H1 (cell line): ENCODE measurements at regions not wholly inside any gene's neighbourhood (a gene's known extent, or its start where the extent isn't known, plus 50 kb on each side); places are given as distances from the start of the nearest gene placed in this dataset.
"Not testable (repeated sequence)": the region's sequence is repeated elsewhere in the genome, so short reads cannot be mapped to it uniquely, and the experiment has no call there.

Experiments
- CTCF ChIA-PET: fragments of 300-600 bp; sonication (Branson Sonifier 250); formaldehyde crosslinking; loops from one replicate; lab custom pipeline; 2021; ENCODE audit not compliant: partially characterized antibody; lab: Charles Lee
- POLR2A ChIA-PET: fragments of 300-600 bp; sonication (Branson Sonifier 250); formaldehyde crosslinking; loops from one replicate; lab custom pipeline; 2021; ENCODE audit warnings: inconsistent platforms; ENCODE audit not compliant: partially characterized antibody; lab: Charles Lee
- DNase-seq, 2 experiments: peaks; one replicate each; pipeline versions ENCODE4 v3.0.0 to v3.0.0-alpha.2; 2010 to 2022; ENCODE audit warnings: low spot score in 2 of 2, low read depth in 1 of 2, mixed read lengths in 1 of 2
- FAIRE-seq: peaks from 2 replicates; lab custom pipeline; 2011; peaks lifted over from hg19 to GRCh38; lab: Jason Lieb, UNC
- H2AFZ ChIP-seq: 2 replicates; pipeline ENCODE4 v1.8.1; 2012; ENCODE audit warnings: low read length, inconsistent platforms
- H2AK5ac ChIP-seq: 2 replicates; pipeline ENCODE4 v1.6.1; 2013; ENCODE audit warnings: low read depth, low read length
- H2BK120ac ChIP-seq: replicated peaks from 2 replicates; pipeline ENCODE3; 2013; ENCODE audit warnings: low read depth, low read length, inconsistent platforms
- H2BK12ac ChIP-seq: 2 replicates; pipeline ENCODE4 v1.6.1; 2013; ENCODE audit warnings: low read depth, low read length
- H2BK15ac ChIP-seq: 2 replicates; pipeline ENCODE4 v1.6.1; 2013; ENCODE audit warnings: low read length
- H2BK20ac ChIP-seq: 2 replicates; pipeline ENCODE4 v1.6.1; 2013; ENCODE audit warnings: low read length
- H2BK5ac ChIP-seq: 2 replicates; pipeline ENCODE4 v1.6.1; 2013; ENCODE audit warnings: low read depth, low read length
- H3K14ac ChIP-seq: 2 replicates; pipeline ENCODE4 v1.6.1; 2013; ENCODE audit warnings: inconsistent platforms; ENCODE audit not compliant: insufficient read length
- H3K18ac ChIP-seq: 2 replicates; pipeline ENCODE4 v1.6.1; 2013; ENCODE audit warnings: low read length; ENCODE audit errors: extremely low read depth
- H3K23ac ChIP-seq: 2 replicates; pipeline ENCODE4 v1.6.1; 2013; ENCODE audit warnings: inconsistent platforms; ENCODE audit not compliant: insufficient read length
- H3K23me2 ChIP-seq: 2 replicates; pipeline ENCODE4 v1.6.1; 2013; ENCODE audit warnings: low read depth, low read length
- H3K27ac ChIP-seq: 2 replicates; pipeline ENCODE4 v1.6.1; 2011; ENCODE audit warnings: low read depth, low read length, inconsistent platforms
- H3K27me3 ChIP-seq, 4 experiments: replicated peaks in 1 of 4; 1 replicate in 1 of 4; 2 replicates in 3 of 4; pipeline versions ENCODE4 v1.6.1 to v1.8.1; 2011 to 2013; ENCODE audit warnings: low read length in 3 of 4, mild to moderate bottlenecking in 3 of 4, inconsistent platforms in 2 of 4, mixed read lengths in 2 of 4, moderate library complexity in 1 of 4; ENCODE audit not compliant: control insufficient read depth in 3 of 4, insufficient read depth in 3 of 4; ENCODE audit errors: extremely low read depth in 1 of 4
- H3K36me3 ChIP-seq, 4 experiments: 2 replicates each; pipeline versions ENCODE4 v1.6.1 to v1.8.1; 2011 to 2013; ENCODE audit warnings: mild to moderate bottlenecking in 4 of 4, low read length in 3 of 4, moderate library complexity in 2 of 4, control low read depth in 1 of 4, inconsistent platforms in 1 of 4; ENCODE audit not compliant: insufficient read depth in 4 of 4, control insufficient read depth in 2 of 4
- H3K4ac ChIP-seq: replicated peaks from 2 replicates; pipeline ENCODE3; 2013; ENCODE audit warnings: low read length, low read depth, mixed read lengths, inconsistent platforms; ENCODE audit not compliant: insufficient read length
- H3K4me1 ChIP-seq, 4 experiments: replicated peaks in 1 of 4; 1 replicate in 1 of 4; 2 replicates in 3 of 4; pipeline versions ENCODE4 v1.6.1 to v1.8.1; 2011 to 2013; ENCODE audit warnings: low read length in 3 of 4, inconsistent platforms in 2 of 4, mixed read lengths in 1 of 4; ENCODE audit not compliant: insufficient read depth in 4 of 4, control insufficient read depth in 3 of 4
- H3K4me2 ChIP-seq, 2 experiments: 2 replicates each; pipeline versions ENCODE4 v1.6.1 to v1.8.1; 2011 to 2013; ENCODE audit warnings: low read depth in 2 of 2, low read length in 2 of 2, control low read depth in 1 of 2, inconsistent platforms in 1 of 2, mild to moderate bottlenecking in 1 of 2; ENCODE audit not compliant: insufficient read depth in 1 of 2
- H3K4me3 ChIP-seq, 4 experiments: fragments of 200-600, 300-600 bp in 1 of 4; sonication (generic), shearing (Covaris generic), sonication (Bioruptor Twin) in 1 of 4; 2 replicates each; pipeline versions ENCODE4 v1.5.1 to v1.8.1; 2011 to 2016; ENCODE audit warnings: low read length in 4 of 4, low read depth in 3 of 4, control low read depth in 2 of 4, inconsistent platforms in 2 of 4, mild to moderate bottlenecking in 2 of 4, mixed read lengths in 1 of 4, moderate library complexity in 1 of 4; ENCODE audit not compliant: insufficient read depth in 2 of 4; ENCODE audit errors: extremely low read depth in 1 of 4
- H3K56ac ChIP-seq: replicated peaks from 2 replicates; pipeline ENCODE3; 2013; ENCODE audit warnings: low read depth, mild to moderate bottlenecking, mixed read lengths, low read length, inconsistent platforms; ENCODE audit not compliant: insufficient read length
- H3K79me1 ChIP-seq: 2 replicates; pipeline ENCODE4 v1.6.1; 2013; ENCODE audit warnings: low read depth, low read length, control low read depth
- H3K79me2 ChIP-seq, 2 experiments: 2 replicates each; pipeline versions ENCODE4 v1.6.1 to v1.8.1; 2012 to 2013; ENCODE audit warnings: low read length in 2 of 2, mild to moderate bottlenecking in 2 of 2, inconsistent platforms in 1 of 2; ENCODE audit not compliant: insufficient read depth in 2 of 2, control insufficient read depth in 1 of 2
- H3K9ac ChIP-seq, 4 experiments: replicated peaks in 1 of 4; 1 replicate in 1 of 4; 2 replicates in 3 of 4; pipeline versions ENCODE4 v1.6.1 to v1.8.1; 2011 to 2013; ENCODE audit warnings: low read depth in 3 of 4, low read length in 3 of 4, control low read depth in 2 of 4, mild to moderate bottlenecking in 2 of 4, moderate library complexity in 2 of 4, inconsistent platforms in 1 of 4; ENCODE audit errors: extremely low read depth in 1 of 4
- H3K9me3 ChIP-seq, 2 experiments: 2 replicates each; pipeline versions ENCODE4 v1.6.1 to v1.8.1; 2012 to 2013; ENCODE audit warnings: mild to moderate bottlenecking in 2 of 2, moderate library complexity in 2 of 2, control low read depth in 1 of 2, inconsistent platforms in 1 of 2, low read depth in 1 of 2, low read length in 1 of 2, mixed read lengths in 1 of 2; ENCODE audit not compliant: insufficient read depth in 2 of 2
- H4K20me1 ChIP-seq, 2 experiments: replicated peaks in 1 of 2; 2 replicates each; pipeline versions ENCODE3 to v1.8.1; 2011 to 2013; ENCODE audit warnings: inconsistent platforms in 2 of 2, low read length in 2 of 2, mild to moderate bottlenecking in 1 of 2; ENCODE audit not compliant: insufficient read depth in 2 of 2, control insufficient read depth in 1 of 2
- H4K5ac ChIP-seq: 2 replicates; pipeline ENCODE4 v1.6.1; 2013; ENCODE audit warnings: low read length, low read depth, mixed read lengths, inconsistent platforms; ENCODE audit not compliant: insufficient read length
- H4K8ac ChIP-seq: 2 replicates; pipeline ENCODE4 v1.8.0; 2013; ENCODE audit warnings: mild to moderate bottlenecking, moderate library complexity, low read length, inconsistent platforms; ENCODE audit not compliant: insufficient read depth; ENCODE audit errors: extremely low read depth
- H4K91ac ChIP-seq: replicated peaks from 2 replicates; pipeline ENCODE3; 2013; ENCODE audit warnings: low read length, mixed read lengths, inconsistent platforms; ENCODE audit not compliant: insufficient read length
- WGBS, 2 experiments: shearing (Covaris generic) in 1 of 2; methylation state at CpG; one replicate each; pipeline versions ENCODE4 v1.1.6 to v1.1.7; 2013 to 2015; ENCODE audit warnings: low lambda C conversion rate in 2 of 2, mixed read lengths in 2 of 2, inconsistent platforms in 1 of 2, low coverage in 1 of 2, missing lambda C conversion rate in 1 of 2; ENCODE audit not compliant: insufficient replicate concordance in 2 of 2, insufficient coverage in 1 of 2, insufficient read length in 1 of 2; ENCODE audit errors: extremely low coverage in 1 of 2, missing lambda C conversion rate in 1 of 2; 5-methylcytosine and 5-hydroxymethylcytosine counted together

GRCh38 chr4:131883181-131883580, 1265.9 kb upstream of the PCDH10 start:
- CTCF ChIA-PET, POLR2A ChIA-PET, H3K9me3 ChIP-seq: not testable (repeated sequence)

DNA sequence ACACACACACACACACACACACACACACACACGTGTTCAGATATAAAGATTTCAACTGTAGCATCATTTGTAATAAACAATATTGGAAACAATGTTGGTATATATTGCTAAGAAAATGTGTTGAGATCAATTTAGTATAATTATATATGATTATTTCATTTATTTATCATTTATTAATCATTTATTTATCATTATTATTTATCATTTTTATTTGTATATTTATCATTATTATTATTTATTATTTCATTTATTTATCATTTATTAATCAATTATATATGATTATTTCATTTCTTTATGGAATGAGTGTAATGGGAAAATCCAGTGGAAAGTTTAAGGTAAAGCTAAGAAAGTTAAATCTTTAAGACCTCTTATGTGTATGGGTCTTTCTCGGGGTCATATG, 1223.4 kb upstream of the PCDH10 start:
- WGBS, 2 experiments: 70% methylated on average over 2 of the region's 2 CpGs; no CpG with 5 or more reads in 1 of the 2 experiments
- H3K23ac ChIP-seq, POLR2A ChIA-PET, H3K36me3 ChIP-seq, H3K23me2 ChIP-seq, H3K14ac ChIP-seq, H4K8ac ChIP-seq, H3K79me1 ChIP-seq, CTCF ChIA-PET, H3K9ac ChIP-seq, H4K5ac ChIP-seq, H4K91ac ChIP-seq, H2AK5ac ChIP-seq, H2BK12ac ChIP-seq, H4K20me1 ChIP-seq, H2BK120ac ChIP-seq, FAIRE-seq, H3K56ac ChIP-seq, H2BK20ac ChIP-seq, H3K9me3 ChIP-seq, H3K79me2 ChIP-seq, DNase-seq, H3K27me3 ChIP-seq, H3K4ac ChIP-seq, H2BK15ac ChIP-seq, H3K18ac ChIP-seq, H2BK5ac ChIP-seq, H3K4me3 ChIP-seq, H3K4me2 ChIP-seq, H3K4me1 ChIP-seq, H2AFZ ChIP-seq, H3K27ac ChIP-seq: not testable (repeated sequence)

More at GRCh38 chr4:131883181-131883580, 1265.9 kb upstream of the PCDH10 start:
- not testable (repeated sequence) for H3K23me2 ChIP-seq, H3K79me1 ChIP-seq, H3K4ac ChIP-seq, H3K18ac ChIP-seq, H3K23ac ChIP-seq, H3K9ac ChIP-seq, H3K36me3 ChIP-seq, H2BK120ac ChIP-seq, H4K91ac ChIP-seq, H3K14ac ChIP-seq, H2BK15ac ChIP-seq, H3K79me2 ChIP-seq, H3K4me2 ChIP-seq, H4K5ac ChIP-seq, H2BK5ac ChIP-seq, H3K56ac ChIP-seq, H2BK20ac ChIP-seq, H4K8ac ChIP-seq, H3K4me3 ChIP-seq, H2AFZ ChIP-seq, H3K27me3 ChIP-seq, FAIRE-seq, H3K4me1 ChIP-seq, H4K20me1 ChIP-seq, DNase-seq, H2AK5ac ChIP-seq, H3K27ac ChIP-seq, H2BK12ac ChIP-seq
- 75% methylated on average over 1 of the region's 2 CpGs; no CpG with 5 or more reads in 1 of the 2 experiments for WGBS, 2 experiments
